ENCODE measurements at regions not wholly inside any gene's neighbourhood (a gene's known extent, or its start where the extent isn't known, plus 50 kb on each side); places are given as distances from the start of the nearest gene placed in this dataset.
"Not testable (repeated sequence)": the region's sequence is repeated elsewhere in the genome, so short reads cannot be mapped to it uniquely, and the experiment has no call there.

- no peak overlapping the region for H3K4ac ChIP-seq (ENCODE audit: low read depth, low read length)
- no CpG with 5 or more reads among the region's 1 CpG for WGBS (ENCODE audit: extremely low coverage, insufficient coverage, insufficient read length)
These were observed 178.0 kb downstream of the ABCC12 start for GRCh38 chr16:47977802-47978201.

GRCh38 chr16:47976636-47977210, 179.1 kb downstream of the ABCC12 start:
- H3K79me1 ChIP-seq (ENCODE audit: low read length): no peaks in the 10 kb centered on the region
- H2BK12ac ChIP-seq (ENCODE audit: low read length): no peak overlapping the region
- no peak overlapping the region for H3K4me2 ChIP-seq (ENCODE audit: low read length)
- no peak overlapping the region for H3K4ac ChIP-seq (ENCODE audit: low read depth, low read length)
- no peak overlapping the region for H3K18ac ChIP-seq (ENCODE audit: low read length)
- H3K9me3 ChIP-seq (ENCODE audit: insufficient read depth, low read depth, low read length): no peaks in the 10 kb centered on the region
- H4K91ac ChIP-seq (ENCODE audit: low read depth, low read length): no peak overlapping the region
- H2BK5ac ChIP-seq (ENCODE audit: low read depth, low read length, poor library complexity): no peak overlapping the region
- H4K8ac ChIP-seq (ENCODE audit: low read depth, low read length): no peak overlapping the region
- H3K27me3 ChIP-seq (ENCODE audit: insufficient read depth, low read length): no peaks in the 10 kb centered on the region
- no peak overlapping the region for H3K27ac ChIP-seq (ENCODE audit: low read depth, low read length)
- H2BK120ac ChIP-seq (ENCODE audit: insufficient read depth, low read length, poor library complexity): no peak overlapping the region
- peak overlapping the region; percentile 9 for H3K9ac ChIP-seq (ENCODE audit: low read length)
- no peaks in the 10 kb centered on the region for H3K36me3 ChIP-seq (ENCODE audit: control insufficient read depth in 1 of 2, insufficient read depth in 2 of 2, low read length in 2 of 2)
- no peaks in the 10 kb centered on the region for H3K79me2 ChIP-seq (ENCODE audit: control insufficient read depth, insufficient read depth, low read length, poor library complexity)
- WGBS (ENCODE audit: extremely low coverage, insufficient coverage, insufficient read length): no CpG with 5 or more reads among the region's 12 CpGs
- no peak for DNase-seq
- no peak overlapping the region for H2AK5ac ChIP-seq (ENCODE audit: low read length)
- no peak overlapping the region for H2AFZ ChIP-seq (ENCODE audit: insufficient read depth, low read length, poor library complexity)
- no peak overlapping the region for H3K14ac ChIP-seq (ENCODE audit: low read length)
- H3K4me3 ChIP-seq (ENCODE audit: low read depth, low read length): no peak overlapping the region
- no peak overlapping the region for H4K12ac ChIP-seq (ENCODE audit: low read depth, low read length)
- no peaks in the 10 kb centered on the region for H3K4me1 ChIP-seq (ENCODE audit: control insufficient read depth in 1 of 2, insufficient read depth in 2 of 2, low read length in 2 of 2)
- H3K23ac ChIP-seq (ENCODE audit: low read length): no peak overlapping the region

More at GRCh38 chr16:47977802-47978201, 178.0 kb downstream of the ABCC12 start:
- Histone ChIP-seq H3K36me3 (ENCODE audit: control insufficient read depth in 1 of 2, insufficient read depth in 2 of 2, low read length in 2 of 2) (no peaks in the 10 kb centered on the region), H3K23ac (ENCODE audit: low read length) (no peak overlapping the region), H3K4me2 (ENCODE audit: low read length) (no peak overlapping the region), H3K27me3 (ENCODE audit: insufficient read depth, low read length) (no peaks in the 10 kb centered on the region), H4K12ac (ENCODE audit: low read depth, low read length) (no peak overlapping the region), H2BK12ac (ENCODE audit: low read length) (no peak overlapping the region), H4K8ac (ENCODE audit: low read depth, low read length) (no peak overlapping the region), H2BK120ac (ENCODE audit: insufficient read depth, low read length, poor library complexity) (no peak overlapping the region), H2AK5ac (ENCODE audit: low read length) (no peak overlapping the region), H3K4me1 (ENCODE audit: control insufficient read depth in 1 of 2, insufficient read depth in 2 of 2, low read length in 2 of 2) (no peaks in the 10 kb centered on the region), H3K18ac (ENCODE audit: low read length) (no peak overlapping the region), H3K27ac (ENCODE audit: low read depth, low read length) (no peak overlapping the region), H3K9me3 (ENCODE audit: insufficient read depth, low read depth, low read length) (no peaks in the 10 kb centered on the region), H2AFZ (ENCODE audit: insufficient read depth, low read length, poor library complexity) (no peak overlapping the region), H3K79me2 (ENCODE audit: control insufficient read depth, insufficient read depth, low read length, poor library complexity) (no peaks in the 10 kb centered on the region), H3K4me3 (ENCODE audit: low read depth, low read length) (no peak overlapping the region), H2BK5ac (ENCODE audit: low read depth, low read length, poor library complexity) (no peak overlapping the region), H3K14ac (ENCODE audit: low read length) (no peak overlapping the region), H3K79me1 (ENCODE audit: low read length) (no peaks in the 10 kb centered on the region), H4K91ac (ENCODE audit: low read depth, low read length) (no peak overlapping the region), H3K9ac (ENCODE audit: low read length) (no peak overlapping the region)
- no peak for DNase-seq

DNA sequence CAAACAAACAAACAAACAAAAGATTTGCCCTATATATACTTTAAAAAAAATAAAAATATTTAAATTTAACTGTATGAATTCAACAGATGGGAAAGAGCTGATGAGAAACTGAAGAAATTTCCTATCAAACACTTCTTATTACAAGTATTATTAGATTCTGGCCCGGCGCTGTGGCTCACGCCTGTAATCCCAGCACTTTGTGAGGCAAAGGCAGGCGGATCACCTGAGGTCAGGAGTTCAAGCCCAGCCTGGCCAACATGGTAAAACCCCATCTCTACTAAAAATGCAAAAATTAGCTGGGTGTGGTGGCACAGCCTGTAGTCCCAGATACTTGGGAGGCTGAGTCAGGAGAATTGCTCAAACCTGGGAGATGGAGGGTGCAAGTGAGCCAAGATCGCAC, 180.8 kb downstream of the ABCC12 start:
- H2BK5ac ChIP-seq (ENCODE audit: low read depth, low read length, poor library complexity); H4K12ac ChIP-seq (ENCODE audit: low read depth, low read length); H3K9me3 ChIP-seq (ENCODE audit: insufficient read depth, low read depth, low read length); H3K4me3 ChIP-seq (ENCODE audit: low read depth, low read length); H3K4ac ChIP-seq (ENCODE audit: low read depth, low read length); H3K27me3 ChIP-seq (ENCODE audit: insufficient read depth, low read length); H3K79me1 ChIP-seq (ENCODE audit: low read length); H2AFZ ChIP-seq (ENCODE audit: insufficient read depth, low read length, poor library complexity); H4K8ac ChIP-seq (ENCODE audit: low read depth, low read length); H3K18ac ChIP-seq (ENCODE audit: low read length); H3K4me1 ChIP-seq (ENCODE audit: control insufficient read depth in 1 of 2, insufficient read depth in 2 of 2, low read length in 2 of 2); H2AK5ac ChIP-seq (ENCODE audit: low read length); H3K4me2 ChIP-seq (ENCODE audit: low read length); H3K23ac ChIP-seq (ENCODE audit: low read length); H3K27ac ChIP-seq (ENCODE audit: low read depth, low read length); H2BK120ac ChIP-seq (ENCODE audit: insufficient read depth, low read length, poor library complexity); H3K36me3 ChIP-seq (ENCODE audit: control insufficient read depth in 1 of 2, insufficient read depth in 2 of 2, low read length in 2 of 2); H3K79me2 ChIP-seq (ENCODE audit: control insufficient read depth, insufficient read depth, low read length, poor library complexity); H3K14ac ChIP-seq (ENCODE audit: low read length); H3K9ac ChIP-seq (ENCODE audit: low read length); H2BK12ac ChIP-seq (ENCODE audit: low read length); H4K91ac ChIP-seq (ENCODE audit: low read depth, low read length): not testable (repeated sequence)
- DNase-seq: peak in 1 of 2 donors; percentile 24
- no CpG with 5 or more reads among the region's 5 CpGs for WGBS (ENCODE audit: extremely low coverage, insufficient coverage, insufficient read length)

DNA sequence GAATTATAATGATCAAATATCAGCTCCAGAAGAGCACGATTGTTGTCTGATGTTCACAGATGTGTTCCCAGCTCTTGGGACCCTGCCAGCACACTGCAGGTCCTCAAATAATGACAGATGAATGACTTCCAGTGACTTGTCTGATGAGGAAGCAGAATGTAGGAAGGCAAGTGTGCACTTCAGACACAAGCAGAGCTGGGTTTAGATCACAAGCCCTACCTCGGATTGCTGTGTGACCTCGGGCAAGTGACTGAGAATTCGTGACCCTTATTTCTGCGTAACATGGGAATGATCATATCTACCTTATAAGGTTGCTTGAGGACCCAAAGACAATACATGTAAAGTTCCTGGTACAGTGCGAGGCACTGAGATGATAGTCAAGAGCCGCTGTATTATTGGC, 182.2 kb downstream of the ABCC12 start:
- no peak overlapping the region for H3K27ac ChIP-seq (ENCODE audit: low read depth, low read length)
- H3K4me3 ChIP-seq (ENCODE audit: low read depth, low read length): no peak overlapping the region

More for the DNA sequence above, 182.2 kb downstream of the ABCC12 start:
- H3K9me3 ChIP-seq (ENCODE audit: insufficient read depth, low read depth, low read length): no peaks in the 10 kb centered on the region
- H3K79me2 ChIP-seq (ENCODE audit: control insufficient read depth, insufficient read depth, low read length, poor library complexity): no peaks in the 10 kb centered on the region
- no peak overlapping the region for H2BK5ac ChIP-seq (ENCODE audit: low read depth, low read length, poor library complexity)
- H2AFZ ChIP-seq (ENCODE audit: insufficient read depth, low read length, poor library complexity): no peak overlapping the region
- no peak overlapping the region for H3K18ac ChIP-seq (ENCODE audit: low read length)
- no peak overlapping the region for H4K8ac ChIP-seq (ENCODE audit: low read depth, low read length)
- no peak overlapping the region for H3K4me2 ChIP-seq (ENCODE audit: low read length)
- no peak overlapping the region for H2BK120ac ChIP-seq (ENCODE audit: insufficient read depth, low read length, poor library complexity)
- no CpG with 5 or more reads among the region's 7 CpGs for WGBS (ENCODE audit: extremely low coverage, insufficient coverage, insufficient read length)
- H3K9ac ChIP-seq (ENCODE audit: low read length): peak overlapping the region; percentile 43
- no peak overlapping the region for H2AK5ac ChIP-seq (ENCODE audit: low read length)
- no peaks in the 10 kb centered on the region for H3K27me3 ChIP-seq (ENCODE audit: insufficient read depth, low read length)
- H3K4me1 ChIP-seq (ENCODE audit: control insufficient read depth in 1 of 2, insufficient read depth in 2 of 2, low read length in 2 of 2): no peaks in the 10 kb centered on the region
- H3K4ac ChIP-seq (ENCODE audit: low read depth, low read length): no peak overlapping the region
- no peaks in the 10 kb centered on the region for H3K79me1 ChIP-seq (ENCODE audit: low read length)
- H3K23ac ChIP-seq (ENCODE audit: low read length): no peak overlapping the region
- H4K12ac ChIP-seq (ENCODE audit: low read depth, low read length): no peak overlapping the region
- no peak overlapping the region for H3K14ac ChIP-seq (ENCODE audit: low read length)
- no peaks in the 10 kb centered on the region for H3K36me3 ChIP-seq (ENCODE audit: control insufficient read depth in 1 of 2, insufficient read depth in 2 of 2, low read length in 2 of 2)
- H4K91ac ChIP-seq (ENCODE audit: low read depth, low read length): no peak overlapping the region
- DNase-seq: no peak
- H2BK12ac ChIP-seq (ENCODE audit: low read length): no peak overlapping the region

Measured in trophoblast cell (in vitro differentiated cells and primary cell).